Muscle of back (tissue), 3 donors: ENCODE measurements at regions not wholly inside any gene's neighbourhood (a gene's known extent, or its start where the extent isn't known, plus 50 kb on each side); places are given as distances from the start of the nearest gene placed in this dataset.
"Not testable (repeated sequence)": the region's sequence is repeated elsewhere in the genome, so short reads cannot be mapped to it uniquely, and the experiment has no call there.

Source experiments
- DNase-seq, 3 donors: peaks; one replicate each; pipeline versions ENCODE4 v3.0.0 to v3.0.0-alpha.2; 2013

- DNase-seq, result not testable (repeated sequence)
Measured at GRCh38 chr5:34296759-34297158, 253.7 kb upstream of the C1QTNF3 start.

- not testable (repeated sequence) for DNase-seq
Measured at GRCh38 chr5:34329201-34329600, 286.2 kb upstream of the C1QTNF3 start.

- not testable (repeated sequence) for DNase-seq
Measured at GRCh38 chr5:34329611-34330108, 286.6 kb upstream of the C1QTNF3 start.

- not testable (repeated sequence) for DNase-seq
Measured at GRCh38 chr5:34331928-34332454, 289.0 kb upstream of the C1QTNF3 start.

- DNase-seq, result not testable (repeated sequence)
Measured at GRCh38 chr5:34339408-34340001, 296.5 kb upstream of the C1QTNF3 start.

- DNase-seq, result not testable (repeated sequence)
Measured at GRCh38 chr5:34354440-34354839, 301.7 kb upstream of the RAI14 start.

GRCh38 chr5:34371417-34371816, 284.7 kb upstream of the RAI14 start:
- not testable (repeated sequence) for DNase-seq

- DNase-seq, result not testable (repeated sequence)
Measured at GRCh38 chr5:34371817-34372216, 284.3 kb upstream of the RAI14 start.

- not testable (repeated sequence) for DNase-seq
Measured at GRCh38 chr5:34372739-34373138, 283.4 kb upstream of the RAI14 start.

- DNase-seq, result not testable (repeated sequence)
Measured at GRCh38 chr5:34377651-34378050, 278.5 kb upstream of the RAI14 start.

GRCh38 chr5:34378498-34378897, 277.6 kb upstream of the RAI14 start:
- DNase-seq, result not testable (repeated sequence)

- DNase-seq, result not testable (repeated sequence)
Measured at GRCh38 chr5:34388754-34389153, 267.4 kb upstream of the RAI14 start.

- peak in 1 of 3 donors; percentile 6 for DNase-seq
Measured at GRCh38 chr5:34409373-34409772, 246.8 kb upstream of the RAI14 start.

GRCh38 chr5:34410411-34411139, 245.6 kb upstream of the RAI14 start:
- peak; percentile 9 to 35 (median 12) for DNase-seq

GRCh38 chr5:34411470-34412346, 244.4 kb upstream of the RAI14 start:
- peak; percentile 19 to 87 (median 62) for DNase-seq

- peak in 1 of 3 donors; percentile 32 for DNase-seq
Measured at GRCh38 chr5:34412736-34413135, 243.4 kb upstream of the RAI14 start.

- no peak for DNase-seq
Measured at GRCh38 chr5:34415559-34416198, 240.4 kb upstream of the RAI14 start.

- no peak for DNase-seq
Measured at GRCh38 chr5:34416501-34417008, 239.6 kb upstream of the RAI14 start.

- not testable (repeated sequence) for DNase-seq
Measured at GRCh38 chr5:34420191-34420590, 235.9 kb upstream of the RAI14 start.

GRCh38 chr5:34436761-34437501, 219.2 kb upstream of the RAI14 start:
- DNase-seq, result no peak
